OCI-LY1 (cell line): ENCODE measurements at regions not wholly inside any gene's neighbourhood (a gene's known extent, or its start where the extent isn't known, plus 50 kb on each side); places are given as distances from the start of the nearest gene placed in this dataset.
"Not testable (repeated sequence)": the region's sequence is repeated elsewhere in the genome, so short reads cannot be mapped to it uniquely, and the experiment has no call there.

ENCODE experiments used
- H2AFZ ChIP-seq: fragments of 200-600 bp; sonication (generic), shearing (Covaris generic); 2 replicates; pipeline ENCODE4 v1.6.0; 2014; ENCODE audit warnings: antibody characterized with exemption, mild to moderate bottlenecking, low read length
- H3F3A ChIP-seq: fragments of 200-600 bp; sonication (generic), shearing (Covaris generic); 2 replicates; pipeline ENCODE4 v1.6.0; 2014; ENCODE audit warnings: mild to moderate bottlenecking, antibody characterized with exemption, low read length, moderate library complexity; ENCODE audit not compliant: insufficient read depth
- H3K27ac ChIP-seq: fragments of 200-600 bp; sonication (generic); 2 replicates; pipeline ENCODE4 v1.5.1; 2014; ENCODE audit warnings: low read length, mixed run types, mild to moderate bottlenecking, low read depth; ENCODE audit not compliant: poor library complexity, severe bottlenecking
- H3K27me3 ChIP-seq: fragments of 200-600 bp; sonication (generic); 2 replicates; pipeline ENCODE4 v1.6.0; 2014; ENCODE audit warnings: antibody characterized with exemption, mild to moderate bottlenecking, low read length, moderate library complexity; ENCODE audit not compliant: insufficient read depth
- H3K36me3 ChIP-seq: fragments of 200-600 bp; sonication (generic); 2 replicates; pipeline ENCODE4 v1.6.1; 2014; ENCODE audit warnings: mild to moderate bottlenecking, antibody characterized with exemption, low read length, moderate library complexity, mixed read lengths; ENCODE audit not compliant: insufficient read depth
- H3K4me1 ChIP-seq: fragments of 200-600 bp; sonication (generic); 2 replicates; pipeline ENCODE4 v1.5.1; 2014; ENCODE audit warnings: mild to moderate bottlenecking, low read length, moderate library complexity; ENCODE audit not compliant: insufficient read depth, severe bottlenecking
- H3K4me2 ChIP-seq: fragments of 200-600 bp; sonication (generic), shearing (Covaris generic); 2 replicates; pipeline ENCODE4 v1.6.1; 2014; ENCODE audit warnings: low read length
- H3K4me3 ChIP-seq: fragments of 200-600 bp; sonication (generic); 2 replicates; pipeline ENCODE4 v1.5.1; 2014; ENCODE audit warnings: low read length, low read depth, mild to moderate bottlenecking, mixed read lengths; ENCODE audit not compliant: poor library complexity, severe bottlenecking
- H3K79me2 ChIP-seq: fragments of 200-600 bp; shearing (Covaris generic); 2 replicates; pipeline ENCODE4 v1.6.1; 2016; ENCODE audit warnings: mixed run types, low read length, mixed read lengths; ENCODE audit not compliant: insufficient read depth
- H3K9ac ChIP-seq: fragments of 200-600 bp; sonication (generic), shearing (Covaris generic); 2 replicates; pipeline ENCODE4 v1.6.1; 2014; ENCODE audit warnings: mild to moderate bottlenecking, low read length, mixed read lengths
- H3K9me2 ChIP-seq: fragments of 200-600 bp; sonication (generic), shearing (Covaris generic); 2 replicates; pipeline ENCODE4 v1.6.1; 2014; ENCODE audit warnings: low read depth, mild to moderate bottlenecking, low read length, mixed read lengths
- H3K9me3 ChIP-seq: fragments of 200-600 bp; shearing (Covaris generic); 2 replicates; pipeline ENCODE4 v1.6.1; 2014; ENCODE audit warnings: low read length, mixed read lengths
- H4K20me1 ChIP-seq: fragments of 200-600 bp; sonication (generic), shearing (Covaris generic); 2 replicates; pipeline ENCODE4 v1.6.0; 2016; ENCODE audit warnings: mild to moderate bottlenecking, low read length; ENCODE audit not compliant: insufficient read depth
- CTCF ChIP-seq: fragments of 200-600 bp; sonication (generic), shearing (Covaris generic); IDR thresholded peaks from 2 replicates; pipeline ENCODE4 v1.5.1; 2017; ENCODE audit warnings: mild to moderate bottlenecking, antibody characterized with exemption, low read length, moderate library complexity, mixed read lengths
- EZH2 ChIP-seq: fragments of 200-600 bp; sonication (generic), shearing (Covaris generic); IDR thresholded peaks from 2 replicates; pipeline ENCODE4 v1.8.0; 2017; ENCODE audit warnings: borderline replicate concordance, mixed run types, mild to moderate bottlenecking, antibody characterized with exemption, low read length, moderate library complexity, mixed read lengths

GRCh38 chr13:95418946-95419345 lies 117.7 kb upstream of the ABCC4 start:
- Histone ChIP-seq H3K4me2 (no peak overlapping the region), H3K4me1 (no peaks in the 10 kb centered on the region), H3K27ac (no peak overlapping the region), H3K9me3 (no peaks in the 10 kb centered on the region), H3K27me3 (no peaks in the 10 kb centered on the region; the same call in 1 of the 2 replicates), H3K79me2 (no peaks in the 10 kb centered on the region), H3K4me3 (no peak overlapping the region), H4K20me1 (no peaks in the 10 kb centered on the region), H2AFZ (no peak overlapping the region), H3K9me2 (no peaks in the 10 kb centered on the region), H3F3A (no peaks in the 10 kb centered on the region), H3K9ac (no peak overlapping the region), H3K36me3 (no peaks in the 10 kb centered on the region)
- TF ChIP-seq CTCF (no peak), EZH2 (no peak)

GRCh38 chr13:95420501-95420900 lies 119.2 kb upstream of the ABCC4 start:
- H3K9ac ChIP-seq: no peak overlapping the region
- H3K4me2 ChIP-seq: no peak overlapping the region
- H3K9me3 ChIP-seq: no peaks in the 10 kb centered on the region
- no peak overlapping the region for H3K27ac ChIP-seq
- H3K36me3 ChIP-seq: no peaks in the 10 kb centered on the region
- no peaks in the 10 kb centered on the region for H4K20me1 ChIP-seq
- H2AFZ ChIP-seq: no peak overlapping the region
- H3K4me3 ChIP-seq: no peak overlapping the region
- H3K27me3 ChIP-seq: no peaks in the 10 kb centered on the region; the same call in 1 of the 2 replicates
- no peaks in the 10 kb centered on the region for H3K79me2 ChIP-seq
- H3F3A ChIP-seq: no peaks in the 10 kb centered on the region
- TF ChIP-seq CTCF (no peak), EZH2 (no peak)
- H3K9me2 ChIP-seq: 0 out of 2 replicates have a peak, but pooled peaks cover 2% of the 10 kb centered on the region
- no peaks in the 10 kb centered on the region for H3K4me1 ChIP-seq

- no peaks in the 10 kb centered on the region for H3F3A ChIP-seq
- no peak overlapping the region for H3K4me2 ChIP-seq
- H3K27me3 ChIP-seq: no peaks in the 10 kb centered on the region; the same call in 1 of the 2 replicates
- H3K9ac ChIP-seq: no peak overlapping the region
- no peak overlapping the region for H2AFZ ChIP-seq
- H3K79me2 ChIP-seq: no peaks in the 10 kb centered on the region
- no peak overlapping the region for H3K4me3 ChIP-seq
- H3K36me3 ChIP-seq: no peaks in the 10 kb centered on the region
- H4K20me1 ChIP-seq: no peaks in the 10 kb centered on the region
- no peak overlapping the region for H3K27ac ChIP-seq
- no peaks in the 10 kb centered on the region for H3K9me3 ChIP-seq
- 0 out of 2 replicates have a peak, but pooled peaks cover 2% of the 10 kb centered on the region for H3K9me2 ChIP-seq
- TF ChIP-seq CTCF (no peak), EZH2 (no peak)
- H3K4me1 ChIP-seq: no peaks in the 10 kb centered on the region
These were observed 125.4 kb upstream of the ABCC4 start for GRCh38 chr13:95426631-95427030.

GRCh38 chr13:95430525-95430924 lies 122.0 kb upstream of the CLDN10 start:
- H3K9me3 ChIP-seq, H3K9me2 ChIP-seq, H3K9ac ChIP-seq, H3F3A ChIP-seq, H3K4me3 ChIP-seq, H3K4me1 ChIP-seq, H3K27me3 ChIP-seq, H4K20me1 ChIP-seq, H3K36me3 ChIP-seq, H3K79me2 ChIP-seq, H2AFZ ChIP-seq, H3K4me2 ChIP-seq, H3K27ac ChIP-seq: not testable (repeated sequence)
